GM20000 (cell line): ENCODE measurements at regions not wholly inside any gene's neighbourhood (a gene's known extent, or its start where the extent isn't known, plus 50 kb on each side); places are given as distances from the start of the nearest gene placed in this dataset.

Source experiments
- DNase-seq: peaks from one replicate; pipeline ENCODE4 v3.0.0; 2012; ENCODE audit warnings: low spot score
- TF ChIP-seq, protein P1 (sequence below): IDR thresholded peaks from 2 replicates; pipeline ENCODE4 v1.5.1; 2012; ENCODE audit warnings: mild to moderate bottlenecking, control low read depth; ENCODE audit errors: extremely low read depth, missing control alignments

DNA sequence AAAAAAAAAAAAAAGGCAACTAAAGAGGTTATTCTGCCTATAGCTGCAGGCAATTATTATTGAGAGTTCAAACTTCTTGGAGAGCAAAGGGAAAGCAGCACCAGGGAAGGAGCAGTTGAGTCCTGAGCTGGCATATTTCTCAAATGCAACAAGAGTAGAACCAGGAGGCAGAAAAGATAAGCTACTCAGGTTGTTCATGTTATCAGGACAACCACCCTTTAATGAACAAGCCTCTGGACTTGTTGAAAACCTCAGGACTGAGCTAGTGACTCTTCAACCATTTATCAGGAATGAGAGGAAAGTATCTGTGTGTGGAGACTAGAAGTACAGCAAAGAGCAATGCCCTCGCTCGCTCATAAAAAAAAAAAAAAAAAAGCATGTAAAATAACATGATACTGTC, 183.0 kb downstream of the KCTD12 start:
- no peak for DNase-seq
- TF ChIP-seq, protein P1, sequence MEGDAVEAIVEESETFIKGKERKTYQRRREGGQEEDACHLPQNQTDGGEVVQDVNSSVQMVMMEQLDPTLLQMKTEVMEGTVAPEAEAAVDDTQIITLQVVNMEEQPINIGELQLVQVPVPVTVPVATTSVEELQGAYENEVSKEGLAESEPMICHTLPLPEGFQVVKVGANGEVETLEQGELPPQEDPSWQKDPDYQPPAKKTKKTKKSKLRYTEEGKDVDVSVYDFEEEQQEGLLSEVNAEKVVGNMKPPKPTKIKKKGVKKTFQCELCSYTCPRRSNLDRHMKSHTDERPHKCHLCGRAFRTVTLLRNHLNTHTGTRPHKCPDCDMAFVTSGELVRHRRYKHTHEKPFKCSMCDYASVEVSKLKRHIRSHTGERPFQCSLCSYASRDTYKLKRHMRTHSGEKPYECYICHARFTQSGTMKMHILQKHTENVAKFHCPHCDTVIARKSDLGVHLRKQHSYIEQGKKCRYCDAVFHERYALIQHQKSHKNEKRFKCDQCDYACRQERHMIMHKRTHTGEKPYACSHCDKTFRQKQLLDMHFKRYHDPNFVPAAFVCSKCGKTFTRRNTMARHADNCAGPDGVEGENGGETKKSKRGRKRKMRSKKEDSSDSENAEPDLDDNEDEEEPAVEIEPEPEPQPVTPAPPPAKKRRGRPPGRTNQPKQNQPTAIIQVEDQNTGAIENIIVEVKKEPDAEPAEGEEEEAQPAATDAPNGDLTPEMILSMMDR = no peak

DNA sequence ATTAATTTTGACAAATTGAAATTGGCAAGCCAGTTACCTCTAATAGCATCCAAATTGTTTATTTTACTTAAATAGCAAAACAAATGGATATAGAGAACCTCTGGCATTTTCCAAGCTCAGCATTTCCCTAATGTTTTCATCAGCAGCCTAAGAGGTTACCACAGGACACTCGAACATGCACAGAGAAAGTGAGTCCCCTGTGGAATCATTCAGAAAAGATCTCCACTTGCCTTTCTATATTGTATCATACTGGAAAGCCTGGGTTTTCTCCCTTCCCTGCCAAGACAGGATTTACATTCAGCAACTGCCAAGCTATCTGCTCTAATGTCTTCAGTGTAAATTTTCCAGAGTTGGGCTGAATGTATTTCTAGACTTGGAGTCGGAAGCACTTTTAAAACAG, 188.9 kb downstream of the KCTD12 start:
- TF ChIP-seq, protein P1 = no peak
- no peak for DNase-seq

DNA sequence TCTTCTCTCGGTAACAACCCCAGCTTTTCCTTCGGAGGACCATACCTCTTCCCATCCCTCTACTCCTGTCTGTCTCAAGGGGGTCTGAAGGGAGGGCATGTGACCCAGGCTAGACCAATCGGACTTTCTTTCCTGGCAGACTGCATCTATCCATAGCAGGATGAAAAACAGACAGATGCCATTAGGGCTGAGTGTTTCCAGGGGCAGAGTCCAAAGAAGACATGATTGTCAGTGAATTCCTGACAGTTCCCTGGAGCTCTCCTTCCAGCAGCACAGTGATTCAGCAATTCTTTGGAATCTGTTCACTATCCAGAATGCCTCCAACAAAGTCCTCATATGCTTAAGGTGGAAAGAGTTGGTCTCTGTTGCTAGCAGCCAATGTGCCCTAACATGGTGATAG, 189.8 kb downstream of the KCTD12 start:
- TF ChIP-seq, protein P1 = no peak
- no peak for DNase-seq

DNA sequence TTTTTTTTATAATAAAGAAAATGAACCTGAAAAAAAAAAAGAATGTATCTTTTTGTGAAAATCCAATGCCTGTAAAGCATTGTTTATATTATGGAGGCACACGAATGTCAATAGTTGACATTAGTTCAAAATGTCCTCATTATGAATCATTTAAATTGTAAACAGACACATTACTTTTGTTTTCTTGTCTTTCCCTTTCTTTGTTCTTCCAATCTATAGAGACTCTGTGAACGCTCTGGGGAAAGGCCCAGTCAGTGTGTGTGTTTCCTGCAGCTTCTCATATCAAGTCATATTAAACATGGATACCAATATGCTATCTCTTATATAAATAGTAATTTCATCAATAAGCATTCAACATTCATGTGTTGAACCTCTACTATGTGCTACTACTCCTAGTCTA, 193.1 kb downstream of the KCTD12 start:
- TF ChIP-seq, protein P1 = no peak
- DNase-seq = no peak

DNA sequence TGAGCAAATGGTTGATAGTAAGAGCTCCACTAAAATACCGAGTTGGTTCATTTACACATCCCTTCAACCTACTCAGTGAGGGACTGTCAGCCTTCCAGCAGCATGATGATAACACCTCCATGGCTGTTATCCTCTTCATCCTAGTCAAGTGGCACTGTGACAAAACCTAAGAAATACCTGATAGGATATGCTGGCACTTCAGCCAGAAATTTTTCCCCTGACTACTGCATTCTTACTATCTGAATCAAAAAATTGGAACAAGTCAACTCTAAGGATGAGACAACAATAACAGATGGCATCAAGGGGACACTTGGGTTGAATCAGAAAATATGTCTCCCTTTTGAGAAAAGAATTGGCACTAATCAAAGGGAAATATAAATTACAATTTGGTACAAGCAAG, 193.9 kb downstream of the KCTD12 start:
- TF ChIP-seq, protein P1 = no peak
- no peak for DNase-seq

DNA sequence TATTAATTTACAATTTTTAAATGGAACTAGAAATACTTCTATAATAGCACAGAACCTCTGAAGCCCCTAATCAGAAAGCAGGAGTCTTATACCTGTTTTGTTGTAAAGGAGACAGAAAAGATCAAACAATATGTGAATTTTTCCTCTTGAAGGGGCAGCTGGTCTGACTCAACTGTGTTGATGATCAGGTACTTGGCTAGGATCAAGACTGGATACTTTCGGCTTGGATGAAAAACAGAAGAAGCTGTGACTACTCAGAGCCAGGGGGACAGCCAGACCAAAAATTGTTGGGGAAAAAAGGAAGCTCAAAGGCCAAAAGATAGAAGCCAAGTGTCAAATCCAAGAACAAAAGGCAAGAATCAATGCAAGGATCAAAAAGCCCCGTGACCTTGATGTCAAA, 195.6 kb downstream of the KCTD12 start:
- DNase-seq = no peak
- TF ChIP-seq, protein P1 = no peak

DNA sequence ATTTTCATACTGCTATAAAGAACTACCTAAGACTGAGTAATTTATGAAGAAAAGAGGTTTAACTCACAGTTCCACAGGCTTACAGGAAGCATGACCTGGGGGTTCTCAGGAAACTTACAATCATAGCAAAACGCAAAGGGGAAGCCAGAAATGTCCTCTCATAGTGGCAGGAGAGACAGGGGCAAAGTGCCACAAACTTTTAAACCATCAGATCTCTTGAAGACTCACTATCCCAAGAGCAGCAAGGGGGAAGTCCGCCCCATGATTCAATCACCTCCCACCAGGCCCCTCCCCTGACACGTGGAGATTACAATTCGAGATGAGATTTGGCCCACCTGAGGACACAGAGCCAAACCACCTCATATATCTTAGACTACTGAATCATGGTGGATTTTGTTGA, 198.7 kb downstream of the KCTD12 start:
- DNase-seq = no peak
- TF ChIP-seq, protein P1 = no peak

DNA sequence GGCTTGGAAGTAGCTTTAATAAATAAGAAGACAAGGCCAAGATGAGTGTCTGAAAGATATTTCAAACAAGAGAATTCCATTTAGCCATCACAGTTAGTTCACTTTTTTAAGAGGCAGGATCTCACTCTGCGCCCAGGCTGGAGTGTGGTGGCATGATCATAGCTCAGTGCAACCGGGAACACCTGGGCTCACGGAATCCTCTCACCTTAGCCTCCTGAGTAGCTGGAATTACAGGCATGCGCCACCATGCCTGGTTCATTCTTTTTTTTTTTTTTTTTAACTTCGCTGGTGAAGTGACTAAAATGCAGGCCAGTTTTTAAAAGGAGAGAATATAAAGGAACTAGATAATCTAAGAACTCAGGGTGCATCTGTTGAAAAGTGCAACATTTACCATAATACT, 200.3 kb downstream of the KCTD12 start:
- no peak for DNase-seq
- TF ChIP-seq, protein P1 = no peak
